Lower leg skin (tissue), 4 donors: ENCODE measurements at regions not wholly inside any gene's neighbourhood (a gene's known extent, or its start where the extent isn't known, plus 50 kb on each side); places are given as distances from the start of the nearest gene placed in this dataset.

Source experiments
- DNase-seq, 2 donors: peaks; one replicate each; pipeline ENCODE4 v3.0.0-alpha.2; 2019; ENCODE audit warnings: low spot score in 2 of 2
- H3K4me3 ChIP-seq: fragments of 200-600 bp; sonication (generic); 2 replicates; pipeline ENCODE4 v1.5.1; 2017; ENCODE audit warnings: mild to moderate bottlenecking, low read depth; ENCODE audit not compliant: poor library complexity, severe bottlenecking
- CTCF ChIP-seq, 3 donors: fragments of 450-650 bp; IDR thresholded peaks; one replicate each; pipeline ENCODE4 v1.5.1; 2016; ENCODE audit warnings: antibody characterized with exemption in 3 of 3, mild to moderate bottlenecking in 3 of 3, moderate library complexity in 2 of 3
- POLR2A ChIP-seq, 2 donors: fragments of 450-650 bp; IDR thresholded peaks; one replicate each; pipeline ENCODE4 v1.6.1; 2016 to 2017; ENCODE audit warnings: antibody characterized with exemption in 2 of 2, mild to moderate bottlenecking in 1 of 2, moderate library complexity in 1 of 2
- WGBS, 2 donors: methylation state at CpG; one replicate each; pipeline ENCODE4 v1.1.5; 2018; 5-methylcytosine and 5-hydroxymethylcytosine counted together
- intact Hi-C: fragments of 100-400 bp; cut with DNase I; formaldehyde crosslinking; loops from one replicate; pipeline ENCODE4 v1.15.0; 2023; ENCODE audit warnings: low total_unique reads

- no peak overlapping the region for H3K4me3 ChIP-seq
- no peak for DNase-seq
- intact Hi-C loops: no loop called here
- 89 to 93% methylated on average over 1 of the region's 1 CpG for WGBS, 2 donors
- no peak for TF ChIP-seq POLR2A (IDR thresholded peaks at IDR 0.05)
- no peak for TF ChIP-seq CTCF (IDR thresholded peaks at IDR 0.05)
These were observed 802.4 kb upstream of the ID2 start for GRCh38 chr2:7879483-7879835.

- DNase-seq: no peak
- 97 to 100% methylated on average over 2 of the region's 2 CpGs for WGBS, 2 donors
- no peak overlapping the region for H3K4me3 ChIP-seq
- TF ChIP-seq POLR2A (IDR thresholded peaks at IDR 0.05) (no peak), CTCF (IDR thresholded peaks at IDR 0.05) (no peak)
- intact Hi-C loops: no loop called here
These were observed 801.7 kb upstream of the ID2 start for GRCh38 chr2:7880126-7880525.

DNA sequence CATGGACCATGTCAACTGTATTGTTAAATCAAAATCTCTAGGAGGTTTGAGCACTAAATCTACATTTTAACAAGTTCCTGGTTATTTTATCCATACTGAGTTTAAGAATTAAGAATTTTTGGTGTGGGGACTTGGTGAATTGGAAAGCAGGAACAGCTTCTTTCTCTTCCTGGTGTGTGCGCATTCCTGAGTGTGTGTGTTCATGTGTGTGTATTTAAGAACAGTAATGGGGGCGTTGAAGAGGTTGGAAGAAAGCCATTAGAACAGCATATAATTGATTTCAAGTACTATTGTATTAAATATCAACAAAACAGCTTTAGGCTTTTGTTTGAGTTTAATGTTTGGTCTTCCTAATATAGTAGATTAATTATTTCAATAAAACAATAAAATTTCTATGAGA is 801.3 kb upstream of the ID2 start:
- intact Hi-C loops: no loop called here
- TF ChIP-seq CTCF (IDR thresholded peaks at IDR 0.05): no peak
- no peak for DNase-seq
- WGBS, 2 donors: 63 to 64% methylated on average over 2 of the region's 2 CpGs
- no peak overlapping the region for H3K4me3 ChIP-seq

GRCh38 chr2:7881063-7881462 is 800.8 kb upstream of the ID2 start:
- 60 to 72% methylated on average over 5 of the region's 5 CpGs for WGBS, 2 donors
- no peak for DNase-seq
- intact Hi-C loops: no loop called here
- TF ChIP-seq CTCF (IDR thresholded peaks at IDR 0.05): no peak
- no peak for TF ChIP-seq POLR2A (IDR thresholded peaks at IDR 0.05)
- H3K4me3 ChIP-seq: no peak overlapping the region

DNA sequence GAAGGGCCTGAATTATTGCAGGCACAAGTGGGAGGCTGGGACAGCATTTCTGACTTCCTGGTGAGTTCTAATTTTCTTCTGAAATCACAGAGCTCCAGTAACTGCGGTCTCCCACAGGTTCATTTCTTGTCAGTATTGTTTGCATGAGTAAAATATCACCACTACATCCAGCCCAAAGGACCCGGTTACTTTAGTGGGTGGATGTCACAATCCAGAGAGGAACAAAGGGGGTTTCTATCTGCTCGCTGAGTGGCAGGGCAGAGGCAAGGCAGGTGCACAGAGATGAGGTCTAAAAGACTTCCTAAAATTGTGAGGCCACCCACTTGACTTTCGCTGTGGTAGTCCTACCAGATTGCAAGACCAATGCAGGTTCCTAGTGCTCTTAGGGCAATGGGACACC is 800.4 kb upstream of the ID2 start:
- TF ChIP-seq CTCF (IDR thresholded peaks at IDR 0.05) (no peak), POLR2A (IDR thresholded peaks at IDR 0.05) (no peak)
- intact Hi-C loops: no loop called here
- no peak for DNase-seq
- 77 to 83% methylated on average over 4 of the region's 4 CpGs for WGBS, 2 donors
- H3K4me3 ChIP-seq: no peak overlapping the region

DNA sequence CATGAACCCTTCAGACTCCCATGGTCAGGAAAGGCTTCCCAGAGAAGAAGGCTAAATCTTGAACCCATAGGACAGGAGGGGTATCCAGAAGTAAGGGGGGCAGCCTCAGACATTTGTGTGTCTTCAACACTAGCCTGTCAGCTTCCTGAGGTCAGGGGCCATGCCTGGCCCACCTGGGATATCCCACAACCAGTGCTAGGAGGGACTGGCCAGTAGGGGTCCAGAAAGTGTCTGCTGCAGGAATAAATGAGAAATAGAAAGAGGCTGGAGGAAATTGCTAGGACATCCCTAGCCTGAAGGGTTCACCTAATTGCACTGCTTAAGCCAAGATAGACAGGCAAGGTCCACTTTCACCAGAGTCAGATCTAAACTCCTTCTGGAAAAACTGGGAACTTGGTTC is 799.6 kb upstream of the ID2 start:
- intact Hi-C loops: no loop called here
- no peak for DNase-seq
- H3K4me3 ChIP-seq: no peak overlapping the region
- no peak for TF ChIP-seq CTCF (IDR thresholded peaks at IDR 0.05)
- no peak for TF ChIP-seq POLR2A (IDR thresholded peaks at IDR 0.05)
